ENCODE measurements at regions not wholly inside any gene's neighbourhood (a gene's known extent, or its start where the extent isn't known, plus 50 kb on each side); places are given as distances from the start of the nearest gene placed in this dataset.

DNA sequence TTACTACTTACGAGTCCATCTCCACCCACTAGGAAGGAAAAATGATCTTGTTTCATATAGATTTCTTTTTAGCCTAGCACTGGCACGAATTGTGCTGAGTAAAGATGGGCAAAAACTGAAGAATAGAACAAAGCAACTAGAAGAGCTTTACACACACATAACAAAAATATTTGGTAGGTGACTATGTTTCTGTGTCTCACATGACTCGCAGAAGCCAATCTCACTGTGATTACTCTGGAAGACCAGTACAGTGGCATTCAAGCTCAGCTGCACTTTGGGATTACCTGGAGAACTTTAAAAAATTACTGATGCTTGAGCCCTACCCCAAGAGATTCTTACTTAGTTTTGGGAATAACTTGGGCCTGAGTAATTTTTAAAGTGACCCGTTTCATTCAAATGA, 378.7 kb downstream of the METTL4 start:
- TF ChIP-seq CTCF (IDR thresholded peaks at IDR 0.05) (no peak), POLR2A (IDR thresholded peaks at IDR 0.05) (no peak), POLR2AphosphoS5 (IDR thresholded peaks at IDR 0.05; ENCODE audit: insufficient read depth in 1 of 2, low read depth in 1 of 2) (no peak)
